Activated T-cell treated with anti-CD3 and anti-CD28 coated beads, Interleukin-2, amount 50 U/mL, for 24 hours (primary cell): ENCODE measurements at regions not wholly inside any gene's neighbourhood (a gene's known extent, or its start where the extent isn't known, plus 50 kb on each side); places are given as distances from the start of the nearest gene placed in this dataset.

ENCODE experiments used
- DNase-seq: peaks from one replicate; pipeline ENCODE4 v3.0.0-alpha.2; 2020
- H3K27ac Mint-ChIP-seq: 2 replicates; pipeline ENCODE4 v1.8.0; 2020; ENCODE audit warnings: mild to moderate bottlenecking, mixed read lengths
- H3K27me3 Mint-ChIP-seq: 2 replicates; pipeline ENCODE4 v1.8.0; 2020; ENCODE audit warnings: mixed read lengths
- H3K36me3 Mint-ChIP-seq: 2 replicates; pipeline ENCODE4 v1.8.0; 2020; ENCODE audit warnings: low read depth, mixed read lengths
- H3K4me1 Mint-ChIP-seq: 2 replicates; pipeline ENCODE4 v1.8.0; 2020; ENCODE audit warnings: low read depth, mixed read lengths
- H3K4me3 Mint-ChIP-seq: 2 replicates; pipeline ENCODE4 v1.8.0; 2020; ENCODE audit warnings: mild to moderate bottlenecking, moderate library complexity, mixed read lengths
- H3K9me3 Mint-ChIP-seq: 2 replicates; pipeline ENCODE4 v1.8.0; 2020; ENCODE audit warnings: mixed read lengths

GRCh38 chr6:1055015-1055921, 256.6 kb upstream of the FOXQ1 start:
- Mint-ChIP-seq H3K4me3 (no peak overlapping the region), H3K4me1 (no peaks in the 10 kb centered on the region), H3K27ac (no peak overlapping the region), H3K9me3 (no peaks in the 10 kb centered on the region), H3K27me3 (peaks cover 18% of the 10 kb centered on the region), H3K36me3 (no peaks in the 10 kb centered on the region)
- DNase-seq = no peak

DNA sequence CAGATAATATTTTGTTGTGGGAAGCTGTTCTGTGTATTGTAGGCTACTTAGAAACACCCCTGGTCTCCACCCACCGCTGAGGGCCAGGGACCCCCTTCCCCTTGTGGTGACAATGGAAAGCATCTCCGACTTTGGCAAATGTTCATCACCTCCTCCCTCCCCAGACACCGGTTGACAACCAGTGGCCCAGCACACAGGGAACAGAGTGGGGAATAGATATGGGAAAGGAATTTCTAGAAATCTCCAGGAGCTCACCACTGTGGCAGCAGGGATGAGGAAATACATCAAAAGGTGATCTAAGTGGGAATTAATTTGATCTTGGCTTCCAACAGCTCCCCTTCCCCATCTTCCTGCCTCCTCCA, 257.3 kb upstream of the FOXQ1 start:
- H3K27me3 Mint-ChIP-seq = peaks cover 22% of the 10 kb centered on the region
- no peaks in the 10 kb centered on the region for H3K4me1 Mint-ChIP-seq
- H3K36me3 Mint-ChIP-seq = no peaks in the 10 kb centered on the region
- H3K4me3 Mint-ChIP-seq = no peak overlapping the region
- no peak overlapping the region for H3K27ac Mint-ChIP-seq
- no peak for DNase-seq
- H3K9me3 Mint-ChIP-seq = no peaks in the 10 kb centered on the region

DNA sequence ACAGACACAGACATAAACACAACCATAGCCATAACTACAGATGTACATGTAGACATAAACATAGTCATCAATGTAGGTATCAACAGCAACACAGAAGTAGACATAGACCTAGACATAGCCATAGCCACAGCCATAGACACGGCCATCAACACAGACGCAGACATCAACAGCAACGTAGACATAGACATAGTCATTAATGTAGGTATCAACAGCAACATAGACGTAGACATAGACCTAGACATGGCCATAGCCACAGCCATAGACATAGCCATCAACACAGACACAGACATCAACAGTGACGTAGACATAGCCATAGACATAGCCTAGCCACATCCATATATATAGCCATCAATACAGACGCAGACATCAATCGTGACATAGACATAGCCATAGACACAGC, 258.3 kb upstream of the FOXQ1 start:
- Mint-ChIP-seq H3K36me3 (no peaks in the 10 kb centered on the region), H3K27ac (no peak overlapping the region), H3K9me3 (no peaks in the 10 kb centered on the region), H3K4me1 (no peaks in the 10 kb centered on the region), H3K27me3 (peaks cover 26% of the 10 kb centered on the region), H3K4me3 (no peak overlapping the region)
- DNase-seq = no peak

GRCh38 chr6:1052262-1052661, 259.6 kb upstream of the FOXQ1 start:
- Mint-ChIP-seq H3K27ac (no peak overlapping the region), H3K36me3 (no peaks in the 10 kb centered on the region), H3K4me3 (no peak overlapping the region), H3K9me3 (no peaks in the 10 kb centered on the region), H3K27me3 (peaks cover 39% of the 10 kb centered on the region), H3K4me1 (no peaks in the 10 kb centered on the region)
- DNase-seq = no peak

GRCh38 chr6:1049900-1050299, 262.0 kb upstream of the FOXQ1 start:
- Mint-ChIP-seq H3K36me3 (no peaks in the 10 kb centered on the region), H3K4me3 (no peak overlapping the region), H3K27ac (no peak overlapping the region), H3K9me3 (no peaks in the 10 kb centered on the region), H3K4me1 (no peaks in the 10 kb centered on the region), H3K27me3 (peaks cover 58% of the 10 kb centered on the region)
- no peak for DNase-seq

GRCh38 chr6:1049170-1049569, 262.7 kb upstream of the FOXQ1 start:
- no peaks in the 10 kb centered on the region for H3K4me1 Mint-ChIP-seq
- DNase-seq = no peak
- peaks cover 64% of the 10 kb centered on the region for H3K27me3 Mint-ChIP-seq
- no peaks in the 10 kb centered on the region for H3K36me3 Mint-ChIP-seq
- no peak overlapping the region for H3K4me3 Mint-ChIP-seq
- no peaks in the 10 kb centered on the region for H3K9me3 Mint-ChIP-seq
- no peak overlapping the region for H3K27ac Mint-ChIP-seq

DNA sequence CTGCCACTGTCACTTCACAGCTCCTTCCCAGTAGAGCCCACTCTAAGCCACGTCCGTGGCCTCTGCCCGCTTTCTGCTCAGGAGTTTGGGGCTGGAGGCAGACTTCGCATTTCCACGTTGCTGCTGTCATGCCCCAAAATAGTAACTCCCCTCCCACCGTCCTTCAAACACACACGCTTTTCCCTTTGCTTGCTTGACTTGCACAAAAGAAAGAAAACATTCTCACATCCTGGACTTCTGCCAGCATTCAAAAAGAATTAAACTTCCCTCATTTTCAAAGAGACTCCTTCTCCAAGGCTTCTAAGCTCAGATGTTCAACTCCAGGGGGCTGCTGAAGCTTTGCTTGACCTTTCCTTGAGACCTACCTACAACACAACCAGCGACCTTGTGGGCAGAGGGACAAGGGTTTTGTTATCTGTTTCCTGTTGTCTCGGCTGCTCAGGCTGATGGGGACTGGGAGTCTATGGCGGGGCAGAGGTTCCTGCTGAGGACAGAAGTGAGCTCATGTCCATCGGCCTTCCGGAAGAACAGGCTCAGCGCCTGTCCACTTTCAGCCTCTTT, 263.8 kb upstream of the FOXQ1 start:
- Mint-ChIP-seq H3K27ac (no peak overlapping the region), H3K4me1 (no peaks in the 10 kb centered on the region), H3K27me3 (peaks cover 73% of the 10 kb centered on the region), H3K36me3 (no peaks in the 10 kb centered on the region), H3K4me3 (no peak overlapping the region), H3K9me3 (no peaks in the 10 kb centered on the region)
- DNase-seq = no peak

DNA sequence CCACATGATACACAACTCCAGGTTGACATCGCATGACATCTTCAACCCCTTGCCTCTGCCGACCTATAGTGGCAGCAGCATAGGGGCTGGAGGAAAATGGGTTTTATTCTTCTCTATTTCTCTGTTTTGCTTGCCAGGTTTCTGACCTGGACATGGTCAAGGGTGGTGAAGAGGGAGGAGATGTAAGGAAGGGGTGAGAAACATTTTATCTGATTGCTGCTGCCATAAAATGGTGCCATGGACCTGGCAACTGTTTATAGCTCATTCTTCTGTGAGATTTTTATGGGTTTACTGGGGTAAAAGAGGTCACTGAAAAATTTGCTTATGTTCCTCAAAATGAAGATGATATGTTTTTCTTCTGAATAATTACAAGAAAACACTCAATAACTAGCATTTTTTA, 266.7 kb upstream of the FOXQ1 start:
- H3K4me1 Mint-ChIP-seq = no peaks in the 10 kb centered on the region
- no peak overlapping the region for H3K4me3 Mint-ChIP-seq
- DNase-seq = no peak
- no peaks in the 10 kb centered on the region for H3K9me3 Mint-ChIP-seq
- no peaks in the 10 kb centered on the region for H3K36me3 Mint-ChIP-seq
- H3K27ac Mint-ChIP-seq = no peak overlapping the region
- H3K27me3 Mint-ChIP-seq = peaks cover 74% of the 10 kb centered on the region

GRCh38 chr6:1044040-1044836, 267.7 kb upstream of the FOXQ1 start:
- no peaks in the 10 kb centered on the region for H3K36me3 Mint-ChIP-seq
- no peak overlapping the region for H3K27ac Mint-ChIP-seq
- H3K27me3 Mint-ChIP-seq = peaks cover 68% of the 10 kb centered on the region
- no peaks in the 10 kb centered on the region for H3K4me1 Mint-ChIP-seq
- H3K9me3 Mint-ChIP-seq = no peaks in the 10 kb centered on the region
- no peak overlapping the region for H3K4me3 Mint-ChIP-seq
- DNase-seq = no peak

- no peaks in the 10 kb centered on the region for H3K9me3 Mint-ChIP-seq
- peaks cover 67% of the 10 kb centered on the region for H3K27me3 Mint-ChIP-seq
- H3K4me1 Mint-ChIP-seq = no peaks in the 10 kb centered on the region
- DNase-seq = no peak
- no peaks in the 10 kb centered on the region for H3K36me3 Mint-ChIP-seq
- no peak overlapping the region for H3K4me3 Mint-ChIP-seq
- H3K27ac Mint-ChIP-seq = no peak overlapping the region
Observed at GRCh38 chr6:1043458-1043836, 268.5 kb upstream of the FOXQ1 start.

DNA sequence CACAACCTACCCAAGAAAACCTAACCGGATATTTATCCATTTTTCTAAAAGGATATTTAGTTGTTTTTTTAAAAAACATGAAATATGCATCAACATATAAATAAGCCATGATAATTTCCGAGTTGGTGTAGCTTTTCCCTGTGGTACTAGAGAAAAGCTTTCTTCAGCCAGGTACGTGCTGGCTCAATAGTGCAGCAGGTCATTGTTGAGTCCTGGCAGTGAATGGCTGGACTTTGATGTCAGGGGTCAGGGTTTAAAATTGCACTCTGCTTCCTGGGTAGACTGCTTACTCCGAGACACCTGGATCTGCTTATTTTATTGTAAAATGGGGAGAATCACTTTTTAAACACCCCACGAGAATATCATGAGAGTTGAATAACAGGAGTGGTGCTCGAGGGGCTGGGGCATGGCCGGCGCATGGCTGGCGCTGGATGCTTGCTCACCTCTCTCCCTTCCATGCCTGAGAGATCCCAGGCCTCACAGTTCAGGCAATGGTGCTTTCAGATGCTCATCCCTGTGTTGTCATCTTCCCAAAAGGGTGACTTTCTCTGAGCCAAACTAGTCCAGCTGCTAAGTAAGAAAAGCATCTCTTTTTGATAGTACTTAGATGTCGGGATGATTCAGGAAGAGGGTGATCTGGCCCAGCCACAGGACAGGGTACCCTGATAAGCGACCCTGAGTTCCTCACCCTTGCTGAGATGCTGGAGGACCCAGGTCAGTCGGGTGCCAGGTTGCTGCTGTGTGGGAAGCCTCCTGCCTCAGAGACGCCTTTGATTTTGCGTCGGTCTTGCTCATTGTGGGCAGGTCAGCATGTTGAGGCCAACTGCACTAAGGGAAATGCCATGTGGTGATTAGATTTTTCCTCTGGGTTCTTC, 269.1 kb upstream of the FOXQ1 start:
- Mint-ChIP-seq H3K4me1 (no peaks in the 10 kb centered on the region), H3K9me3 (no peaks in the 10 kb centered on the region), H3K4me3 (no peak overlapping the region), H3K27ac (no peak overlapping the region), H3K27me3 (peaks cover 61% of the 10 kb centered on the region), H3K36me3 (no peaks in the 10 kb centered on the region)
- no peak for DNase-seq

- Mint-ChIP-seq H3K9me3 (no peaks in the 10 kb centered on the region), H3K27ac (no peak overlapping the region), H3K4me3 (no peak overlapping the region), H3K4me1 (no peaks in the 10 kb centered on the region), H3K36me3 (no peaks in the 10 kb centered on the region), H3K27me3 (peaks cover 55% of the 10 kb centered on the region)
- no peak for DNase-seq
Observed at GRCh38 chr6:1040393-1040792, 271.5 kb upstream of the FOXQ1 start.

- DNase-seq = no peak
- Mint-ChIP-seq H3K4me1 (no peaks in the 10 kb centered on the region), H3K27me3 (peaks cover 52% of the 10 kb centered on the region), H3K27ac (no peak overlapping the region), H3K4me3 (no peak overlapping the region), H3K36me3 (no peaks in the 10 kb centered on the region), H3K9me3 (no peaks in the 10 kb centered on the region)
Observed at GRCh38 chr6:1039746-1040145, 272.2 kb upstream of the FOXQ1 start.

DNA sequence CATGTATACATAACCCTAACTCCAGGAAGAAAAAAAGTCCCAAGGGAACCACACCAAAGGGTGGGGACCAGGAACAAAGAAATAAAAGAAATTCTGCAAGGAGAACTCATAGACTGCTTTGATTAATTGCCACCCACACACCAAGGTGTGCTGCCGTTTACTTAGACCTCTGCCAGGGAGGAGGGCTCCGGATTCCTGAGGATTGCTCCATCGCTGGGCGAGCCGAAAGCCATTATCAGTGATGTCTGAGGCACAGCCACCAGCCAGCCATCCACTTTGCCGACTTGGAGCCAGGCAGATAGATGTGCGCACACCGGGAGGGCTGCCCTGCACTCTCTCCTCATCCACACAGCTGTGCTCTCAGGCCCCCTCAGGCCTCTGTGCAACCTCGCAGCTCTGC, 272.7 kb upstream of the FOXQ1 start:
- no peak overlapping the region for H3K27ac Mint-ChIP-seq
- no peaks in the 10 kb centered on the region for H3K9me3 Mint-ChIP-seq
- DNase-seq = no peak
- no peaks in the 10 kb centered on the region for H3K4me1 Mint-ChIP-seq
- peaks cover 47% of the 10 kb centered on the region for H3K27me3 Mint-ChIP-seq
- H3K36me3 Mint-ChIP-seq = no peaks in the 10 kb centered on the region
- H3K4me3 Mint-ChIP-seq = no peak overlapping the region
